Stimulated activated naive CD8-positive, alpha-beta T cell treated with anti-CD3 and anti-CD28 coated beads, Interleukin-15, amount 100 ng/mL, for 72 hours (primary cell): ENCODE measurements at regions not wholly inside any gene's neighbourhood (a gene's known extent, or its start where the extent isn't known, plus 50 kb on each side); places are given as distances from the start of the nearest gene placed in this dataset.

ENCODE experiments used
- ATAC-seq: fragments of 150-1000 bp; cut with Tn5 transposase; 2 replicates; pipeline ENCODE4 v1.10.0; 2021; ENCODE audit warnings: mild to moderate bottlenecking, moderate library complexity
- DNase-seq, 2 donors: peaks; one replicate each; pipeline ENCODE4 v3.0.0; 2021 to 2022
- H3K27ac Mint-ChIP-seq, 2 donors: one replicate each; pipeline ENCODE4 v1.8.0; 2022; ENCODE audit warnings: mild to moderate bottlenecking in 2 of 2, mixed read lengths in 2 of 2, moderate library complexity in 2 of 2
- H3K27me3 Mint-ChIP-seq: one replicate; pipeline ENCODE4 v1.8.0; 2022; ENCODE audit warnings: mixed read lengths
- H3K4me1 Mint-ChIP-seq: one replicate; pipeline ENCODE4 v1.8.0; 2022; ENCODE audit warnings: mild to moderate bottlenecking, mixed read lengths
- H3K4me3 Mint-ChIP-seq, 2 donors: one replicate each; pipeline ENCODE4 v1.8.0; 2022; ENCODE audit warnings: mild to moderate bottlenecking in 2 of 2, mixed read lengths in 2 of 2, moderate library complexity in 1 of 2
- H3K9me3 Mint-ChIP-seq, 2 donors: one replicate each; pipeline ENCODE4 v1.8.0; 2022; ENCODE audit warnings: mixed read lengths in 2 of 2

DNA sequence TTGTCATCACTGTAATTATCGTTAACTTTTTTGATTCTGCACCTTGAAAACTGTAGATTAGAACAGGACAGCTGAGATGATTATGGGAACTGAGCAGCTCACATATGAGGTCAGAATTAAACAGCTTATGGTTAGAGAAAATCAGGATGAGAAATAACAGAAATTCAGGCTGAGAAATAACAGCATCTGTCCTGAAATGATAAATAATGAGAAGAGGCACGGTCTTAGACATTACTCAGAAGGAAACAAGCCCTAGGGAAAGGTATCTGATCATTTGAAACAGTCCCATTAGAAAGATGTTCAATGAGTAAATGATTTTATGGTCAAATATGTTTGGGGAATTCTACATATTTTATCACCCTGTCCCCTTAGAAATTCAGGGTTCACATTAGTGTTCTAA is 65.6 kb upstream of the PCGF5 start:
- Mint-ChIP-seq H3K27me3 (no peaks in the 10 kb centered on the region), H3K4me3 (no peak overlapping the region), H3K27ac (no peak overlapping the region), H3K9me3 (peaks cover 0 to 4% of the 10 kb centered on the region in 2 donors), H3K4me1 (peaks cover 11% of the 10 kb centered on the region)
- DNase-seq (no peak), ATAC-seq (no peak)

DNA sequence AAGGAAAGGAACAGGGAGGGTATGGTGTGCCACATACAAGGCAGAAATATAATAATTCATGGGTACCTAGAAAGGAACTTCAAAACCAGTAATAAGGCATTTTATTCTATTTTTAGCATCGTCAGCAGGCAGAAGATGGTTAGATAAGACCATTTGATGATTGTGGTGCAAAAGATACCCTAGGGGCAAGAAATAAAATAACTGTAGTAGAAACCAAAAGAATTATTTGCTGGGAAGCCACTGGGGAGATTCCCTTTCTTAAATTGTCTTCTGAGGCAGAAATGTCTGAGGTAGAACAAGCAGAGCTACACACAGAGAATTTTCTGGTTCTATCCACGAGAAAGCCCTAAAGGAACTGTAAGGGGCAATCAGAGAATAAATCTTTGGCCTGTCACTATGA is 64.3 kb upstream of the PCGF5 start:
- Mint-ChIP-seq H3K9me3 (peaks cover 0 to 4% of the 10 kb centered on the region in 2 donors), H3K27me3 (no peaks in the 10 kb centered on the region), H3K27ac (no peak overlapping the region), H3K4me1 (peaks cover 21% of the 10 kb centered on the region), H3K4me3 (no peak overlapping the region)
- ATAC-seq (no peak), DNase-seq (no peak)

- peaks cover 0 to 4% of the 10 kb centered on the region in 2 donors for H3K9me3 Mint-ChIP-seq
- ATAC-seq: no peak
These were observed 61.1 kb upstream of the PCGF5 start for GRCh38 chr10:91159254-91159783.

DNA sequence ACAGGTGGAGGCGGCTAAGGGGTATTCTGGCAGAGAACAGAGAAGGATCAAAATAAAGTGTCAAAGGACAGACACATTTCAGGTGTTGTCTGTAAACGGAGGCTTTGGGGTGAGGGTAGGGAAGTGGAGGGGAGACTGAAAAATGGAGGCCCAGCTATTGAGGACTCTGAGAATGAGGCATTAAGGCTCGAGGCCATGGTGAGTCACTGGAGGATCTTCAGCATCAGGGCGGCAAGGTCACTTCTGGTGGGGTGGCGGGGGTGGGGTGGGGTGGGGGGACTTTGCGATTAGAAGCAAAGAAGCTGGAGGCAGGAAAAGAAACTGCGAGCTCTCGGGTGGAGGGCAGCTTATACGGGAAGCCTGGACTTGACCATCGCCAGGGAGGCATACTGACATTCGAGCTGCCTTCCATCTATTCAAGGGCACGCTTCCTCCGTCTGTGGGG is 58.4 kb upstream of the PCGF5 start:
- H3K4me3 Mint-ChIP-seq: peak overlapping the region; percentile 86 to 88
- peak overlapping the region; percentile 89 to 96 for H3K27ac Mint-ChIP-seq
- peaks cover under 1 to 4% of the 10 kb centered on the region in 2 donors for H3K9me3 Mint-ChIP-seq
- peaks cover 47% of the 10 kb centered on the region for H3K4me1 Mint-ChIP-seq
- no peaks in the 10 kb centered on the region for H3K27me3 Mint-ChIP-seq
- ATAC-seq: peak; percentile 22
- peak; percentile 26 to 34 for DNase-seq

More at GRCh38 chr10:91159254-91159783, 61.1 kb upstream of the PCGF5 start:
- no peak overlapping the region for H3K4me3 Mint-ChIP-seq
- DNase-seq: no peak
- H3K4me1 Mint-ChIP-seq: peaks cover 38% of the 10 kb centered on the region
- no peak overlapping the region for H3K27ac Mint-ChIP-seq
- no peaks in the 10 kb centered on the region for H3K27me3 Mint-ChIP-seq

DNA sequence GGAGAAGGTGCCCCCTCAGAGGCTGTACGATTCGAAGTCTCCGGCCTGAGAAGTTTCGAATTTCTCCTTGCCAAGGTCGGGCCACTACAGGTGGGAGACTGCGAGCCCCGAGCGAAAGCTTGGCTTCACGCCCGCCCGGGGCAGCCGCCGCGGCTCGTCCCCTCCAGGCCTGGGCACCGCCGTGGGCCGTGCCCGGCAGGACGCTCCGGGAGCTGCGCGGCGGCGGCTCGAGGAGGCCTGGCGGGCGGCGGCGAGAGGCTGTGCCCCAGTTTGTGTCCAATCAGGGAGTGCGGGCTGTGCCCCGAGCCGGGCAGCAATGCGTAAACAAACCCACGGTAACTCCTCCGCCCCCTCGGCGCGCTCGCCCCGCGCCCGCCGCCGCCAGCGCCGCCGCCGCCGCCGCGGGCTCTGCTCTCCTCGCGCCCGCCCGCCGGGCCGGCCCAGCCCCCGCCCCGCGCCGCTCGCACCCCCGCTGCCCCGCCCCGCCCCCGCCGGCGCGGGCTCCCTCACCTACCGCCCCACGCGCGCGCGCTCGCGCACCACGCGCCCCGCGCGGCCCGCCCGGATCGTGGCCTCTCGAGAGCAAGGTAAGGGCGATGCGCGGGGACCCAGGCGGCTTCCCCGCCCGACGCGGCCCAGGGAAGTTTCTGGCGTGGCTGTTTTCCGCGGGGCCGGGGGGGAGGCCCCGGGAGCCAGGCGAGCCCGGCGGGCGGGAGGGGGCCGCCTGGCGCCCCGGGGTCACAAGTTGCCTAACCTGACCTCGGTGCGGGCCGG is 57.8 kb upstream of the PCGF5 start:
- Mint-ChIP-seq H3K27ac (peak overlapping the region; percentile 89 to 96), H3K4me1 (peaks cover 47% of the 10 kb centered on the region), H3K27me3 (no peaks in the 10 kb centered on the region), H3K9me3 (peaks cover 6 to 10% of the 10 kb centered on the region in 2 donors), H3K4me3 (peak overlapping the region; percentile 86 to 91)
- peak; percentile 60 for ATAC-seq
- peak; percentile 66 to 70 for DNase-seq

DNA sequence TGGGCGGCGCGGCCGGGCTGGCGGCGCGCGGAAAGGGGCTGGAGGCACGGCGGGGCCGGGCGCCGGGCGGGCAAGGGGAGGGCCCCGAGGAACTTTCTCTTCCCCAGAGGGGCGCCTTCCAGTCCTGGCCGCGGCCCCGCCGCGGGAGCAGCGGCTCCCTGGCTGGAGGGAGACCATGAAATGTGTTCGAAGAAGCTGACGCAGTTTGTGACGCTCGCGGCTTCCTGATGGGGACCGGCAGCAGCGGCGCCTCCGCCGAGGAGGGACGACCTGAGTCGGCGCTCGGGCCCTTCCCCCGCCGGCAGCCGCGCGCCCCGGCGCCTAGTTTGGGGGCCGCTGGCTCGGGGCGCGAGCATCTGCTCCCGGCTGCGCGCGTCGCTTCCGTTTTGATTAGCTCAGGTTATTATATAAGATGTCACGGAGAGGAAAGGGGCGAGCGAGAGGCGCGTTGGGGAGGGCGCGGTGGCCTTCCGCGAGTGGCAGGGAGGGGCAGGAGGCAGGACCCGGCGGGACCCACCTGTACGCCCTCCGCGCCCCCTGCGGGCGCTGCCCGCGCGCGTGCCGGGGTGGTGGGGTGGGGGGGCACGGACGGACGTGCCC is 57.1 kb upstream of the PCGF5 start:
- peak; percentile 75 for ATAC-seq
- peak overlapping the region; percentile 91 to 93 for H3K4me3 Mint-ChIP-seq
- peaks cover 13% of the 10 kb centered on the region in 2 donors for H3K9me3 Mint-ChIP-seq
- H3K4me1 Mint-ChIP-seq: peaks cover 42% of the 10 kb centered on the region
- H3K27ac Mint-ChIP-seq: peak overlapping the region; percentile 98 to 99
- no peaks in the 10 kb centered on the region for H3K27me3 Mint-ChIP-seq
- peak; percentile 81 to 83 for DNase-seq

GRCh38 chr10:91163869-91164474 is 56.5 kb upstream of the PCGF5 start:
- peaks cover 14 to 16% of the 10 kb centered on the region in 2 donors for H3K9me3 Mint-ChIP-seq
- peak overlapping the region; percentile 98 to 99 for H3K27ac Mint-ChIP-seq
- peak; percentile 74 to 83 for DNase-seq
- peaks cover 37% of the 10 kb centered on the region for H3K4me1 Mint-ChIP-seq
- ATAC-seq: peak; percentile 79
- no peaks in the 10 kb centered on the region for H3K27me3 Mint-ChIP-seq
- peak overlapping the region; percentile 91 to 93 for H3K4me3 Mint-ChIP-seq

GRCh38 chr10:91164520-91165065 is 55.9 kb upstream of the PCGF5 start:
- H3K4me1 Mint-ChIP-seq: peaks cover 36% of the 10 kb centered on the region
- ATAC-seq (no peak), DNase-seq (no peak)
- H3K27me3 Mint-ChIP-seq: no peaks in the 10 kb centered on the region
- peak overlapping the region; percentile 98 to 99 for H3K27ac Mint-ChIP-seq
- H3K4me3 Mint-ChIP-seq: peak overlapping the region; percentile 91 to 93
- H3K9me3 Mint-ChIP-seq: peaks cover 14 to 16% of the 10 kb centered on the region in 2 donors

- Mint-ChIP-seq H3K4me3 (no peak overlapping the region), H3K4me1 (peaks cover 27% of the 10 kb centered on the region), H3K27me3 (no peaks in the 10 kb centered on the region), H3K9me3 (peaks cover 16 to 22% of the 10 kb centered on the region in 2 donors), H3K27ac (no peak overlapping the region)
- no peak for DNase-seq
- ATAC-seq: no peak
These were observed 53.1 kb upstream of the PCGF5 start for GRCh38 chr10:91167406-91167805.

GRCh38 chr10:91170418-91170817 is 50.0 kb upstream of the PCGF5 start:
- Mint-ChIP-seq H3K27me3 (no peaks in the 10 kb centered on the region), H3K27ac (no peak overlapping the region), H3K4me3 (no peak overlapping the region), H3K9me3 (peaks cover 16 to 22% of the 10 kb centered on the region in 2 donors), H3K4me1 (peaks cover 11% of the 10 kb centered on the region)
- ATAC-seq: no peak
- no peak for DNase-seq
